Chondrocyte (in vitro differentiated cells): ENCODE measurements at regions not wholly inside any gene's neighbourhood (a gene's known extent, or its start where the extent isn't known, plus 50 kb on each side); places are given as distances from the start of the nearest gene placed in this dataset.
"Not testable (repeated sequence)": the region's sequence is repeated elsewhere in the genome, so short reads cannot be mapped to it uniquely, and the experiment has no call there.

Source experiments
- DNase-seq: peaks from one replicate; pipeline ENCODE4 v3.0.0; 2021; ENCODE audit warnings: mixed read lengths, low spot score
- H3K27ac Mint-ChIP-seq: one replicate; pipeline ENCODE4 v1.8.0; 2021; ENCODE audit warnings: mild to moderate bottlenecking, moderate library complexity, mixed read lengths; ENCODE audit not compliant: unreplicated experiment
- H3K27me3 Mint-ChIP-seq: 2 replicates; pipeline ENCODE4 v1.8.0; 2021; ENCODE audit warnings: low read depth, mixed read lengths
- H3K36me3 Mint-ChIP-seq: 2 replicates; pipeline ENCODE4 v1.8.0; 2021; ENCODE audit warnings: low read depth, mixed read lengths
- H3K4me1 Mint-ChIP-seq: 2 replicates; pipeline ENCODE4 v1.8.0; 2021; ENCODE audit warnings: low read depth, mild to moderate bottlenecking, mixed read lengths
- H3K4me3 Mint-ChIP-seq: one replicate; pipeline ENCODE4 v1.8.0; 2021; ENCODE audit warnings: mild to moderate bottlenecking, moderate library complexity, mixed read lengths; ENCODE audit not compliant: unreplicated experiment
- H3K9me3 Mint-ChIP-seq: 2 replicates; pipeline ENCODE4 v1.8.0; 2021; ENCODE audit warnings: low read depth, mixed read lengths
- CTCF ChIP-seq: fragments of 200-600 bp; sonication (generic); IDR thresholded peaks from 2 replicates; pipeline ENCODE4 v1.5.0; 2021; ENCODE audit warnings: antibody characterized with exemption, mild to moderate bottlenecking, moderate library complexity

GRCh38 chr3:140883428-140884040 is 58.1 kb upstream of the SLC25A36 start:
- Mint-ChIP-seq H3K9me3 (peaks cover 11% of the 10 kb centered on the region), H3K27me3 (peaks cover 33% of the 10 kb centered on the region), H3K4me1 (no peaks in the 10 kb centered on the region), H3K27ac (no peak overlapping the region), H3K36me3 (peaks cover 1% of the 10 kb centered on the region), H3K4me3 (no peak overlapping the region)
- no peak for TF ChIP-seq CTCF
- DNase-seq = no peak

GRCh38 chr3:140885697-140886096 is 55.9 kb upstream of the SLC25A36 start:
- H3K27me3 Mint-ChIP-seq = peaks cover 39% of the 10 kb centered on the region
- not testable (repeated sequence) for H3K36me3 Mint-ChIP-seq, DNase-seq, H3K9me3 Mint-ChIP-seq, H3K27ac Mint-ChIP-seq, H3K4me1 Mint-ChIP-seq, H3K4me3 Mint-ChIP-seq
